ENCODE measurements at regions not wholly inside any gene's neighbourhood (a gene's known extent, or its start where the extent isn't known, plus 50 kb on each side); places are given as distances from the start of the nearest gene placed in this dataset.

GRCh38 chr5:28284788-28285187 lies 1246.4 kb upstream of the CDH9 start:
- TF ChIP-seq CTCF (IDR thresholded peaks at IDR 0.05; ENCODE audit: low read depth, low read length, poor library complexity, severe bottlenecking) = no peak
- no peak for TF ChIP-seq EZH2phosphoT487 (IDR thresholded peaks at IDR 0.05; ENCODE audit: borderline replicate concordance, low read length)
